Breast epithelium (tissue), 3 donors: ENCODE measurements at regions not wholly inside any gene's neighbourhood (a gene's known extent, or its start where the extent isn't known, plus 50 kb on each side); places are given as distances from the start of the nearest gene placed in this dataset.

Experiments used
- POLR2AphosphoS5 ChIP-seq, 3 donors: sonication (generic); formaldehyde crosslinking; IDR thresholded peaks; one replicate each; pipeline ENCODE4 v1.6.1; 2017; ENCODE audit warnings: antibody characterized with exemption in 3 of 3
- TF ChIP-seq, protein P1 (sequence below), 3 donors: fragments of 450-650 bp; IDR thresholded peaks; one replicate each; pipeline ENCODE4 v1.5.1; 2016 to 2017; ENCODE audit warnings: antibody characterized with exemption in 3 of 3, mild to moderate bottlenecking in 3 of 3, moderate library complexity in 3 of 3

- TF ChIP-seq, protein P1, sequence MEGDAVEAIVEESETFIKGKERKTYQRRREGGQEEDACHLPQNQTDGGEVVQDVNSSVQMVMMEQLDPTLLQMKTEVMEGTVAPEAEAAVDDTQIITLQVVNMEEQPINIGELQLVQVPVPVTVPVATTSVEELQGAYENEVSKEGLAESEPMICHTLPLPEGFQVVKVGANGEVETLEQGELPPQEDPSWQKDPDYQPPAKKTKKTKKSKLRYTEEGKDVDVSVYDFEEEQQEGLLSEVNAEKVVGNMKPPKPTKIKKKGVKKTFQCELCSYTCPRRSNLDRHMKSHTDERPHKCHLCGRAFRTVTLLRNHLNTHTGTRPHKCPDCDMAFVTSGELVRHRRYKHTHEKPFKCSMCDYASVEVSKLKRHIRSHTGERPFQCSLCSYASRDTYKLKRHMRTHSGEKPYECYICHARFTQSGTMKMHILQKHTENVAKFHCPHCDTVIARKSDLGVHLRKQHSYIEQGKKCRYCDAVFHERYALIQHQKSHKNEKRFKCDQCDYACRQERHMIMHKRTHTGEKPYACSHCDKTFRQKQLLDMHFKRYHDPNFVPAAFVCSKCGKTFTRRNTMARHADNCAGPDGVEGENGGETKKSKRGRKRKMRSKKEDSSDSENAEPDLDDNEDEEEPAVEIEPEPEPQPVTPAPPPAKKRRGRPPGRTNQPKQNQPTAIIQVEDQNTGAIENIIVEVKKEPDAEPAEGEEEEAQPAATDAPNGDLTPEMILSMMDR (IDR thresholded peaks at IDR 0.05), result no peak
- TF ChIP-seq POLR2AphosphoS5 (IDR thresholded peaks at IDR 0.05), result no peak
Measured at GRCh38 chr21:35210093-35210492, 161.0 kb upstream of the RUNX1 start.
